NCI-H1436 treated with DMSO at 0.1 percent for 48 hours (cell line): ENCODE measurements at regions not wholly inside any gene's neighbourhood (a gene's known extent, or its start where the extent isn't known, plus 50 kb on each side); places are given as distances from the start of the nearest gene placed in this dataset.
A peak's percentile ranks its signal among the peaks of the same experiment; 100 is the strongest.

Source experiments
- DNase-seq: peaks from one replicate; lab custom pipeline; 2025; lab: John Stamatoyannopoulos, UW

GRCh38 chr2:60321816-60322215 lies 231.6 kb downstream of the BCL11A start:
- DNase-seq: no peak

- peak; percentile 25 for DNase-seq
Observed at GRCh38 chr2:60320724-60321123, 232.7 kb downstream of the BCL11A start.

- no peak for DNase-seq
Observed at GRCh38 chr2:60319031-60319547, 234.4 kb downstream of the BCL11A start.

DNA sequence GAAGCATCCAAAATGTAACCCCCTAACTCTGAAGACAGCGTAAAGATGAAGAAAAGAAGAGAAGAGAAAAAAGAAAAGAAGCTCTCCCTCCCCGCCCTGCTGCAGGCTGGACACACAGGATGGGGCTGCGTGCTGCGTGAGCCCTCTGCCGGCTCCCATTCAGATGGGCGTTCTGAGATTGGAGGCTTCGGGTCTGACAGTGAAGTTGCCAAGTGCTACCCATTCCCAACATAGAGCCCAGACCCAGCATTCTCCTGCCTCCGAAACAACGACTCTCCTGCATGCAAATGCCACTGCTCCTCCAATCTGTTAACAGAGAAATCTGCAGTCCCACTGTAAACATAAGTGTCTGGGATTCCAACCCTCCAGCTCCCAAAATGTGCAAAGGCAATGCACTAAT lies 234.9 kb downstream of the BCL11A start:
- DNase-seq: no peak

DNA sequence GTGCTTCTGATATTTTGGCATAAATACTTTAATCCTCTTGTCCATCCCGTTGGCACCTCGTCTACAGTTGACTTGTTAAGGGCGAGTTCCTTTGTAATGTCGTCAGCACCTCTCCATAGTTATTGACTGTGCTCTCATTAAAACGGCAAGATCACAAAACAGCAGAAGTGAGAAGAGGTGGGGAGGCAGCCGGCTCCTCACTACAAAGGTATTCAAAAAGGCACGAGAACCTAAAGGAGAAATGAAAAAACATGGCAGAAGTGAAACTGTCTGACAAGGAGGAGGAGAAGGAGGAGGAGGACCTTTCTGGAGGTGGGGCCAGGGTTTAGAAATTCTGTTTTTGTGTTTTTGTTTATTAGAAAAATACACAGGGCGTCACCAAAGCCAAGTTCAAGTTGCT lies 235.6 kb downstream of the BCL11A start:
- DNase-seq: no peak

GRCh38 chr2:60317034-60317386 lies 236.4 kb downstream of the BCL11A start:
- DNase-seq: no peak

DNA sequence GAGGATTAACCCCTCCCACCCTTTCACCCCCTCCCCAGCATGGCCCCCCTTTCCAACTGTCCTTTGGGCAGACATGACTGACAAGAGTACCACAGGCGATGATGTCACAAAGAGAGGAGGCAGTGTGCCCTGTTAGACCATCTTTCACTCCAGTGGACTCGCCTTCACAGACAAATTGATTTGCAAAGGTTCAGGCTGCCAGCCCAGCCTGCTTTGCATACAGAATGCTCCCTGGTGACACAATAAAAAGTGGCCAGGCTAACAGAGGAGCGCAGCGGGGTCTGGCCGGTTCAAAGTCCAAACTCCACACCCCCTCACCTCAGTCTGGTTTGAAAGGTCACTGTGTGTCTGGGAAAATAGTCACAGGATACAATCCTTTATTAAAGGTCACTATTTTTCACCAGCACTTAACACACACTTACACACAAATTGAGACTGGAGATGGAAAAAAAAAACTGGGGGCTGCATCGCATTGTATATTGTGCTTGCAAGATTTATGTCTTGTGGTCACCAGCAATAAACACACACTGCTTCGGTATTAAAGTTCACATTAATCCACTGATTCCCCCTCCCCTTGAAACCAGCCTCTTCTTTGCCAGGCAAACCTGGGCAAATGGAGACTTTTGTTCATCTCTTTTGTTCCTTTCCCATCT lies 236.9 kb downstream of the BCL11A start:
- DNase-seq: no peak

DNA sequence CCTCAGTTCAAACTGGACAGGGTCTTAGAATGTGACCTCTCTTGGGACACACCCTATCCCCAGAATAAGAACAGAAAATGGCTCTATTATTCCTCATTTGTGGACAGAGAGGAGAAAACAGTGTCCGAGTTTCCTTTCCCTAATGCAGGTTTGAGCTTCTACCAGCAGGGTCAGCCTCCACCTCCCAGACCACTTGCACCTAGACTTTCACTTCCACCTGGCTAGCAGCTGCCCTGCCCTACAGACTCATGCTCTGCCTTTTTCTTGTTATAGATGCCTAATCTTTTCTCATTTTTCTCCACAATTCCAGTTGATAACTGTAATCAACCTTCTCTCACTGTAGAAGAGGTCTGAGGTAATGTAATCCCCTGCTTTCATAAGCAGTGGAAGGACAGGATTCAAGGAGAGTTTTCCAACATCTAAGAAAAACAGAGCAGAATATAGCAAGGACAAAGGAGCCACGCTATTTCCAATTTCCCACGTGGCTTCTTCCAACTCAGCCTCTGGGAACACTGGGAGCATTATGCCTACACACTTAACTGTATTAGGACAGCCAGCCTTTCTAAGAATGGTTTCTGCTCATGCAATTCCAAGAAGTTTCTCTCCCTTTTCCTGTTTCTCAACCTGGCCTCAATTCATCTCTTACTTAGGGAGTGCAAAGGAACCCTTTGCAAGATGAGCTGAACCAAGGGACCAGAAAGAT lies 239.8 kb downstream of the BCL11A start:
- no peak for DNase-seq

DNA sequence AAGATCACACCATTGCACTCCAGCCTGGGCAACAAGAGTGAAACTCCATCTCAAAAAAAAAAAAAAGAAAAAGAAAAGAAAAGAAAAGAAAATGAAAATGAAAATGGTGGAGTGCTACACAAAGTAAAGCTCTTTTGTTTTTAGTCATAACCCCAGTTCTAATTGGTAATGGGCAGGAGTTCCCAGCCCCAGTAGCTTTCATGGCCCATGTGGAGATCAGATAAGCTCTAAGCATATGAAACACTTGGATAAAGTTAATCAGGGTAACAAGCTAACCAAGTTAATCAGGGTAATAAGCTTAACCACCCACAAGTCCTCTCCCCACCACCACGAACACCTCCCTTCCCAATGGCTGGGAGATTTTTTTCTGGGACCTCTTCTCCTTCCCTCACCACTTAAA lies 240.8 kb downstream of the BCL11A start:
- DNase-seq: no peak

- DNase-seq: no peak
Observed at GRCh38 chr2:60311524-60311923, 241.9 kb downstream of the BCL11A start.

DNA sequence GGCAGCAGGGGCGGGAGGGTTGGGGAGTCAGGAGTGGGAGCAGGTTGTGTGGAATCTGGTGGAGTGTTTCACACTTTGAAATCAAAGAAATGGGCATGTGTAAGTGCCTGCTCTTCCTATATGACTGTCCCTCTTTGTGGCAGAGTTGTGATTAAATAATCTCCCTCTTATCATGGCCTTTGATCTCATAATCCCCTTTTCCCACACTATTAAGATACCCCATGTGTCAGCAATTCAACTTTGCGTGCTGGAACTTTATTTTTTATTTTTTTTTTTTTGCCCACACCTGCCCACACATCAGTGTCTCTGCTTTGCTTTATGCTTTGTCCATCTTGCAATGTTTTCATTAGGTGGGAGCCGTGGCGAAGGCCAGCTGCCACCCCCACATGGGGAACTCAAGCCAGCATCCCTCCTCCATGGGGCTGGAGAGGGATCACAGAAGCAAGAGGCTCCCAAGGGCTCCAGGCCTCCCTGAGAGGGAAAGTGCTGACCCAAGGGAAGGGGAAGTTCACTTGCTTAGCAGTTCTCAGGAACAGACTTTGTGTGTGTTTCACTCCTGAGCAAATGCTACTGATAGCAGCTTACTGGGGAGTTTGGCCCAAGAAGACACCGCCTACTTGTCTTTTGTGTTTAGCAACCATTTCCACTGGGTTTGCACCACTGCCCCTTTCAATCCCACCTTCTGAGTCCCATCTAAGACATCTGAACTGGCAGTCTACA lies 243.4 kb downstream of the BCL11A start:
- DNase-seq: no peak

- no peak for DNase-seq
Observed at GRCh38 chr2:60309336-60309735, 244.1 kb downstream of the BCL11A start.

- DNase-seq: no peak
Observed at GRCh38 chr2:60306267-60306861, 247.1 kb downstream of the BCL11A start.

- DNase-seq: no peak
Observed at GRCh38 chr2:60303680-60304079, 249.8 kb downstream of the BCL11A start.

DNA sequence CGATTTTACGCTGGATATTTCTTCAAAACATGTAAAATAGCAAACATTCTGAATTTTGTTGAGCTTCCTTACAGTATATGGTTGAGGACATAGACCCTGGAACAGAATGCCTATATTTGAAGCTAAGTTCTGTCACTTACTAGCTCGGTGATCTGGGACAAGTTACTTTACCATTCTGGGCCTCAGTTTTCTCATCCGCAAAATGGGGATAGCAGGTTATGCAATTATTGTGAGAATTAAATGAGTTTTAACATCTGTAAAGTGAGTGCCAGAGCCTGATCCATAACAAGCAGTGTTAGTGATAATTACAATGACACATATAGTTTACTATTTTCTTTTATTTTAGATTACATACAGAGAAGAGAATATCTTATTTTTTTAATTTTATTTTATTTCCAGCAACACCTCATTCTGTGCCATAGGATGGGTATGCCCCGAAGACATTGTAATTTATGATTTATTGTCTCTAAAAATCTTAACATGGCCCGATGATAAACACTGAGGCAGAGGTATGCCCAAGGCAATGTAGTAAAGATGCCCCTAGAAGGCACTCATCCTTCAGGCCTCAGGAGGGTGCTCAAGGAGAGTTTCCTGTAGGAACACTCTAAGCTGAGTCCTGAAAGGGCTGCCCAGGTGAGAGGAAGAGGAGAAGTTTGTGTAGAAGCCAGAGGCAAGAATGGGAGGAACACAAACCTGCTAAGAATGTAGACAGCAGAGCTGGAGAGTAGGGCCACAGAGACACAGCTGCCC lies 250.9 kb downstream of the BCL11A start:
- DNase-seq: no peak

DNA sequence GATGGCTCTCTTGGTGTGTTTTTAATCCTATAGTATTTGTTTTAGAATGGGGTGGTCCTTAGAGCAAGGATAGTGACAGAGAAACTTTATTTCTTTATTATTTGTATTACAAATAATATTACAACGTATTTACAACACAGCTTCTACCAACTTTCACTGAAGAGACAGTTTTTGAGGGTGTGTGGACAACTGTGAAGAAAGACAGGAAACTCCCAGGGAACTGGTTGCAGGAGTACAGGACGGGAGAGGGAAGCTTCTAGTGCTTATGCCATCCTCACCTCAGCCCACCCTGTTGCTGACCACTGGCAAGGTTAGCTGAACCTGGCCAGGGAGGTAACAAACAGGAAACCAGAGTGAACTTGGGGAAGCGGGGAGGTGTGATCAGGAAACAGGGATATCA lies 251.7 kb downstream of the BCL11A start:
- no peak for DNase-seq

- DNase-seq: no peak
Observed at GRCh38 chr2:60299179-60299578, 254.3 kb downstream of the BCL11A start.

DNA sequence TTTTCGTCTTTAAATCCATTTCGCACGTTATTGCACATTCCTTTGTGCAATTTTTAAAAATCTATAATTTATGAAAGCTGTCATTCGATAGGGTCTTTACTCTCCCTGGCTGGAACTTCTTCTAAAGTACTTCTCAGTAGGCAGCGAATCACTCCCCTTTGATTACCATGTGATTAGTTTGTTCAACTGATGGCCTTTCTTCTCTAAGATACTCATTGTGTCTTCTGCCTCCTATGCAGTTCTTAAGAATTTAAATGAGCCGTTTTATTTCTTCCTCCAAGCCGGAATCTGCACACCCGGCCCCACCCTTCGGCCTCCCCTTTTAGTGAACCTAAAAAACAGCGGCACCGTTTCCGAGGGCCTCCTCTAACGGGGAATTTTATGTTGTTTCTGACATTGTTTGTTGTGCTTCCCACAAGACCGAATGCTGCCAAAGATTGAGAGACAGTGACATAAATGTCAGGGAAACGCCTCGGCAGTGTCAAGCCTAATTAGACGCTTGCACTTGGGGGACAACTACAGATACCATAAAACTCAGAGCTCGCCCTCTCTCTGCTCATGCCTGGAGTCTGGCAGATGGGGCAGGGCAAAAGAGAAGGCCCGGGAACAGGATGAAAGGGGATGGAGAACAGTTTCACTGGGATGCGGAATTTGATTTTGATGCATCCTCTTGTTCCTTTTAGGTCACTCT lies 255.3 kb downstream of the BCL11A start:
- DNase-seq: no peak

DNA sequence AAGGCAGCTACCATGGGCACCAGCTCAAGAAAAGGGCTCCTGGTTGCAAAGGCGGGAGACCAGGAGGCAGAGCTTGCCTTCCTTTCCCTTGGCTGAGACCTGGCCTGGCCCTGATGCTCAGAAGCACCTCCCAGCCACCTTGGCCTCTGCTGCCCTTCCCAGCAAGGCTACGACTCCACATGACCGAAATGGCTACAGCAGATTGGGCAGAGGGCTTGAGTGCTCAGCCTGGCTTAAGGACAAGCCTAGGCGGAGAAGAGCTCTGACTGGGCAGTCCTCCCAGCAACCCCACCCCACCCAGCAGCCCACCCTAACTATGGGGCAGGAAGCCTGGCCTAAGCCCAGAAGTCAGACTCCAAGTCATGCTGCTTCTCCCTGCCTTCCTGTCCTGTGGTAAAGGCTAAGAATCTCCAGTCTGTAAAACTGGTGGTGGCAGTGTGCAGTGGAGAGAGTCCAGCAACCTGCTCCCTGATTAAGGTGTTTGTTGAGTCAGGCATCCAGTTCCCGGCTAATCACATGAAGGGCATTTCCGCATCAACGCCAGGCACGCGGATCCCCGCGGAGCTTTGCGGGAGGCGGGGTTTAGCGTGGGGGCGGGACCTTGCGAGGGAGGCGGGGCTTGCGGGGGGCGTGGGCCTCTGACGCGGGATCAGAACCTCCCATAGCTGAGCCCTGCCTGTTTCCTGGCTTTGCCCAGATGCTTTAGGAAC lies 256.0 kb downstream of the BCL11A start:
- DNase-seq: no peak

GRCh38 chr2:60296219-60296955 lies 257.1 kb downstream of the BCL11A start:
- DNase-seq: no peak
